ENCODE measurements at regions not wholly inside any gene's neighbourhood (a gene's known extent, or its start where the extent isn't known, plus 50 kb on each side); places are given as distances from the start of the nearest gene placed in this dataset.

- TF ChIP-seq POLR2A (IDR thresholded peaks at IDR 0.05; ENCODE audit: low read depth, low read length) (no peak), POLR2AphosphoS5 (IDR thresholded peaks at IDR 0.05; ENCODE audit: low read depth, low read length) (no peak), TAF1 (IDR thresholded peaks at IDR 0.05; ENCODE audit: borderline replicate concordance, low read depth, low read length) (no peak)
These were observed 341.2 kb downstream of the ZNF521 start for GRCh38 chr18:25010623-25011374.
